G401 (cell line): ENCODE measurements at regions not wholly inside any gene's neighbourhood (a gene's known extent, or its start where the extent isn't known, plus 50 kb on each side); places are given as distances from the start of the nearest gene placed in this dataset.
A peak's percentile ranks its signal among the peaks of the same experiment; 100 is the strongest.
"Not testable (repeated sequence)": the region's sequence is repeated elsewhere in the genome, so short reads cannot be mapped to it uniquely, and the experiment has no call there.

Experiments
- DNase-seq: peaks from one replicate; pipeline ENCODE4 v3.0.0-alpha.2; 2015; ENCODE audit warnings: low spot score
- in situ Hi-C: cut with HindIII; loops from 2 replicates; pipeline ENCODE4 v1.10.0; 2016; ENCODE audit warnings: low sequenced_read_pairs, mixed read lengths

DNA sequence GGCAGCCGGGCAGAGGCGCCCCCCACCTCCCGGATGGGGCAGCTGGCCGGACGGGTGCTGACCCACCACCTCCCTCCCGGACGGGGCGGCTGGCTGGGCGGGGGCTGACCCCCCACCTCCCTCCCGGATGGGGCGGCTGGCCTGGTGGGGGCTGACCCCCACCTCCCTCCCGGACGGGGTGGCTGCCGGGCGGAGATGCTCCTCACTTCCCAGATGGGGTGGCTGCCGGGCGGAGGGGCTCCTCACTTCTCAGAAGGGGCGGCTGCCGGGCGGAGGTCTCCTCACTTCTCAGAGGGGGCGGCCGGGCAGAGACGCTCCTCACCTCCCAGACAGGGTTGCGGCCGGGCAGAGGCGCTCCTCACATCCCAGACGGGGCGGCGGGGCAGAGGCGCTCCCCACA lies 1654.1 kb downstream of the STIM2 start:
- in situ Hi-C loops, DNase-seq: not testable (repeated sequence)

DNA sequence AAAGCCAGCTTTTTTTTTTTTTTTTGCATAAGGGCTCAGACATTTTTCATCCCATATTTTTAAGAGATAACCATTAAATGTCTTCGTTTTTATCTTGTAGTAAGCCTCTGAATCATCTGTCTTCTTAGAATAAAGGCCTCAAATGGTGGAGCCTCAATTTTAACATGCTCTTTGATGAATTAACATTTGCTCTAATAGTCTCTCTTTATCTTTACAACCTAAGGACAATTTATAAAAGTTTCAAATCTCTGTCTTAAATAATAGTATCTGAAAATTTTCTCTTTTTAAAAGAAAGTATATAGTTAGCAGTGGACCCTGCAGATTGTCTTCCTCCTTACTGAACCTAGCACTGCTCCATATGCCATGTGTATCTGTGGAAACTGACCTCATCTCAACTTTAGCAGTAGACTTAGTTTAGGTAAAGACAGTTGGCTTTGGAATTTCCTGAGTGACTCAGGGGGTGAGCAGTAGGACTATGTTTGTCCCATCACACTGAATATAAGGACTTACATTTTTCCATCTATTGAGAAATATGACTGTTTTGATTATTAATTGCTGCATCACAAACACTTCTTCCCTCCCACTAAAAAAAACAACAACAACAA lies 1658.0 kb downstream of the STIM2 start:
- no peak for DNase-seq
- in situ Hi-C loops = no loop called here

DNA sequence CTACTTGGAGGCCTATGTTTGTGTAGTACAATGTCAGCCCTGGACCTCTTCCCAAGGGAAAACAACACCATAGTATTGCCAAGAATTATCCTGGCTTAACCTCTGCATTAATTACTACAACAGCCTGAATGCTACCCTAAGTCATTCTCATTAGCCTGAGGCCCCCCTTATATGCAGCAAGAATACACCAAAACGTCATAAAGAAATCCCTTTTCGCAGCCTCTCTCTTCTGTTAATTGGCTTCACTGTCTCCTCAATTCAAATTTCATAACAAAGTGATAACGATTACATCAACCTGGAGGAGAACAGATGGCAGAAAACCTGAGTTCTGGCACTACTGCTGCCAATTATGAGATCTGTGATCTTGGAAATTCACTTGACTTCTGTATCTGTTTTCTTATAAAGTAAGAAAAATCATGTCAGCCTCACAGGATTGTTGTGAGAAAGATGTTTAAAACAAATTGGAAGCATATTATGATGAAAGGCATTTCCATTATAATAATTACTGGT lies 1663.1 kb downstream of the STIM2 start:
- DNase-seq = peak; percentile 36
- in situ Hi-C loops = no loop called here

DNA sequence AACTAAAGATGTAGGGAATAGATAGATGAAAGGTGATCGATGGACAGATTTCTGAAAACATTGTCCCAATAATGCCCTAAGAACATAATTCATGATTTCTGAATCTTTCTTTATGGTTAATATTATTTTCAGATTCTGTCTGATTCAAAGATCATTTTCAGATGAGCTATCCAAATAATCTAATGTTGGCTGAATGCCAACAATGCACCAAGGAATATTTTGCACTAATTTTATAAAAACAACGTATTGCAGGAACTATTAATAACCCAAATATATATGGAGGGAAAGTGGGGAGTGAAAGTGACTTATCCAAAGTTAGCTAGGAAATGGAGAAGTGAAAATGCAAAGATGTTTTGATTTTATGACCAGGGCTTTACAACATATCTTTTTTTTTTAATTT lies 1675.5 kb downstream of the STIM2 start:
- in situ Hi-C loops = no loop called here

DNA sequence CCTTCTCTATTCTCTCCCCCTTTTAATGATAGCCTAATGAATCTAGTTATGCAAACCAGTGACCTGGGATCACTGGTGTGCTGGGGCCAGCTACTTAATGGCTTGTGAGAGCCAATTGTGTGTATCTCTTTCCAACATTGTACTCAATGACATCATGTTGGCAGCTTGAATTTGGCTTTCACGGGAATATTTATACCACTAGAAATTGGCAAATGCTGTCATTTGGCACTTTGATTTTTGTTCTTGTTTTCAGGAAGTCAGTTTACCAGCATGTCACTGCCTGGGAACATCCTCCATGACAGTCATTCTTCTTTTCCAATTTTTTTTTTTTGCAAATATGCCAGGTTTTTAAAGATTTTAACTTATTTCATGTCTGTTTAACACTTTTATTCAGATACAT lies 1685.3 kb downstream of the STIM2 start:
- in situ Hi-C loops = no loop called here
- no peak for DNase-seq

More for the DNA sequence above, 1675.5 kb downstream of the STIM2 start:
- no peak for DNase-seq

DNA sequence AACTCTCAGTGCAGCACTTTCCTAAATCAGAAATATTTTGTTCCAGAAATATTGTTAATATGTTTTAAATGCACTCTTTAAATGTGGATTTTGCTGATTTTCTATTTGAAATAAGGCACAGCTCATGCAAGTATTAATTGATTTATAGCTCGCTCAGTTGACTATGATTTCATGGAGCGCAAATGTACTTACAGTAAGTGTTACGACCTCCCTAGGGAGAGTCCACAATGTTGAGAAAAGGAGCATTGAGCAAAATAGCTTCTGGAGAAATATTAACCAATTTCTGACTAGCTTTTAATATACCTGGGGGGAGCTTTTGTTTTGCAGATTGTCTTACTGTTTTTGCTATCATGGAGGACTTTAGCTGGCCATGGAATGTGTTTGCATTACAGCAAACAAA lies 1687.5 kb downstream of the STIM2 start:
- in situ Hi-C loops = no loop called here
- no peak for DNase-seq

DNA sequence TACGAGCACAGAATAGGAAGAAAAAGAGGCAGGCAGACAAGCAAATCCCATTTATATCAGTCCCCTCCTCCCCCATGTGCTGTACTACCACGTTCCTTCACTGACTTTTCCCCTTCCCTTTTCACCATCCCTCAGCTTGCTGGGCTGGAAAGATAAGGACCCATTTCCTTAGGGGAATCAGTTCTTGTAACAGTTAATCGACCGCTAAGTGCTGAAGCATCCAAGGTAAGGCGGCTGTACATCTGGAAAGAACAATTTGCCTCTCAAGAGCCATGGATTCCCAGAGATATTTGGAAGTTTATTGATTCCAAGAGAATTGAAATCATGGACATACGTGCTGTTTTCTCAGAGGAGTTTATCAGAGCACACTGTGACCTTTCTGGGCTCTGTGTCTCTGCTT lies 1688.0 kb downstream of the STIM2 start:
- no peak for DNase-seq
- in situ Hi-C loops = no loop called here

DNA sequence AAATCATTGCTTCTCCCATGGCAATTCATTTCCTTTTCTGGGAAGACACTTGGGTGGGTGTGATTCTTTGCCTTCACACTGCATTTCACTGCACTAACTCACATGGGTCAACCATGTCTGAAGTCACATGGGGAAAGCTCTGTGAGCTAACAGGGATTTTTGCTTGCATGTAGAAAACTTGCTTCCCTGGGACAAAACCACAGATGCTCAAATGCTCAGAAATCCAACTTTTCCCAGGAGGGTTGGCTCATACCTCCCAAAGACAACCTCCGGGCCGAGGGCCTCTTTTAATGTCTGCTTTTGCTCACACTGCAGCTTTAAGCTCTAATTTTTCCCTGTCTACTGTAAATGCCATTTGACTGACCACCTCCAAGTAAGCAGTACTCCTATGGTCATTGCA lies 1695.2 kb downstream of the STIM2 start:
- in situ Hi-C loops = no loop called here
- DNase-seq = no peak

DNA sequence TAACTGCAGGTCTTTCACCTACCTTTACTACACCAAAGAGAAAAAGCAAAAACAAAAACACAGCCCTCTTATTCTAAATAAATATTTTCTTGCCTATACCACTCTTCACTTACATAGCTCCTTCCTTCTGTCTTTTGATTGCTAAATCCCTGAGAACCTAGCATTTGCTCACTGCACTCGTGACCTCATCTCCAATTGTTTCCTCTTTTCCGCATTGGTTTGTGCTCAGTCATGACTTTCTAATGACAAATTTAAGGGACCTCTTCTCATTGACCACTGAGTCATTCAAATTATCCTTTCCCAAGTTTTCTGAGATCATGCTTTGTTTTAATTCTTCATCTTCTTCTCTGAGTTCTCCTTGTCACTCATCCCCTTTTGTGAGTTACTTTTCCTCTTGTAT lies 1697.1 kb downstream of the STIM2 start:
- in situ Hi-C loops = no loop called here
- no peak for DNase-seq

DNA sequence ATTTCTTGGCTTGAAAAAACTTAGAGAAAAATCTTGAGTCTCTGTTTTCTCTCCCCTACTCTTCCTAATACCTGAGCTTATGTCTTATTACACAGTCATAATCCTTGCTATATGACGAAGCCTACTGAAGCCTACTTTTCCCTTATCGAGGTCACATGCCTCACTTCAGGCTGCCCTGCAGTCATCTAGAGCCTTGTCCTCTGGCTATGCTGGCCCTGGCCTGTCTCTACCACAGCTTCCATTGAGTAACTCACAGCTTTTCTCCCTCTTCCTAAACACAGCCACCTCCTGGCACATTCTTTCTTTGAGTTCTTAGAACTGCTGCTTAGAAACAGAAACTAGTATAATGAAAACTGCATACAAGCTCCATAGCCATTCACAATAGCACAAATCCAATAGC lies 1698.3 kb downstream of the STIM2 start:
- DNase-seq = no peak
- in situ Hi-C loops = no loop called here

DNA sequence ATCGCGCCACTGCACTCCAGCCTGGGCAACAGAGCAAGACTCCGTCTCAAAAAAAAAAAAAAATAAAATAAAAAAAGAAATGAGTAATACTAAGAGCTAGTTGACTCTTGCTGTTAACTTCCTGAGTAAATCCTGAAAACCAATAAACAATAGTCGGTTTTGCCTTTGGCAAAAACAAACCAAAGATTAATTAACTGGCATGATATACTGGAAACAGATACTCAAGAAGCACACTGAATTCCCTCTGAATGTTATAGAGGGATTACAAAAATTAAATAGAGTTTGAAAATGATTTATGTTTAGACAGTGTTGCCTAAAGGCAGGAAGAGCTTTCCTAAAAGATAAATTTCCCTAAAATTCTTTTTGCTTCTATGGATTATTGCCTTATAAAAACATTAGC lies 1702.3 kb downstream of the STIM2 start:
- no peak for DNase-seq
- in situ Hi-C loops = no loop called here

DNA sequence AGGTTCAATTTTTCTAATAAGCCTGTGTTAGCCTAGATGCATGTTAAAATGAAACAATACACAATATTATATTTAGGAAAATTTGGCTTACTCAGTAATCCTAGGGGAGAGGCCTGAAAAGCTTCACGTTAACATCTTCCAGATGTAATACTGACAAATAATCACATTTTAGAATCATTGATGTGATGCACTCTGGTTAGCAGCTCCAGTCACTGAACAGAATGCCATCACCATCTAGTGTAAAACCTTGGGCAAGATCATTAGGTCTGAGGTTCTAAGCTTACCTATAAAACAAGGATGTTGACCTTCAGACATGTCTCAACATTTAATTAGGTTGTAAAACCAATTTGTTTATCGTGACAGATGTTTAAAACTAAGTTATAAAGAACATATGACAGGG lies 1704.8 kb downstream of the STIM2 start:
- in situ Hi-C loops = no loop called here
- DNase-seq = no peak

DNA sequence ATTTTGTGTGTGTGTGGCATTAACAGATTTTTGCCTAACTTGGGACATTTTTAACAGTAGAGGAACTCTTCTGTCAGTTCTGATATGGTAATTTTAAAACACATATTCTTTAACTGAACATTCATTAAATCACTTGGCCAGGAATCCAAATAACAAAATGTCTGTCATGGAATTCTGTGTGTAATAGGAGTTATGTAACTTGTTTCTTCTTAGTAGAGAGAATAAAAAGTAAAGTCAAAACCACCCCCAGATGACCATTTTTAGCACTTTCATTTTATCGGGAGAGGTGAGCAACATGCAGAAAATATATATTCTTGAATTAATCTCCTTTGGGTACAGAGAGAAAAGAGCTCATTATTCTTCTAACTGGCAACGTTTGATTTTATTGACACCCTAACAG lies 1740.3 kb downstream of the STIM2 start:
- in situ Hi-C loops = no loop called here
- DNase-seq = no peak

DNA sequence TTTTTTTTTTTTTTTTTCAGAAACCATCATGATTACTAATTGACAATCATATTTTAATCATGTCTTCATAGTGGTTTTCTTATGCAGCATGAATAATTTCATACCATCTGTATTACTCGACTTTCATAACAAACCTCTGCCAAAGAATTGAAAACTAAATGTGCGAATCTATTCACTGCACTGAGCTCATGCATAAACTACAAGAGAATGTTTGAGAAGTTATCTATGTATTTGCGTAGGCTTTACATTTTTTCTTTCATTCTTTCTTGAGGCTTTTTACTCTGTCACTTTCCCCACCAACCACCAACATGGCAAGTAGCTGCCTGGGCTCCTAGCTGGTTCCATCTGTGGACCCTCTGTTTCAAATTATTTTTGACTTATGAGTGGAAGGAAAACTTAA lies 1761.0 kb downstream of the STIM2 start:
- in situ Hi-C loops = no loop called here
- no peak for DNase-seq

DNA sequence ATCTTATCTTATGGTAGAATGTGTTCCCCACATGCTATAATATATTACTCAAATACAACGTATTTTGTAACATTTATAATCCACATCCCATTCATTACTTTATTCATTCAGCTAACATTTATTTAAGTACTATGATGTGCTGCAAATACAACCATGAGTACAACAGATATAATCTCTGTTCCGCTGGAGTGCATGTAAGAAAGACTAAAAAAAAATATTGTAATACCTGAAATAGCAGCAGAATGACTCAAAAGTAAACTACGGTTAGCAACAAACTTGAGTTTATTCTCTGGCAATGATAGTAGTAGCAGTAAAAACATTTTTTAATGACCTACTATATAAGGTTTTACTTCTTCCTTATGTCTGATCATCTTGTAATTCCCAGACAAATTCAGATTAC lies 1776.3 kb downstream of the STIM2 start:
- in situ Hi-C loops = no loop called here

DNA sequence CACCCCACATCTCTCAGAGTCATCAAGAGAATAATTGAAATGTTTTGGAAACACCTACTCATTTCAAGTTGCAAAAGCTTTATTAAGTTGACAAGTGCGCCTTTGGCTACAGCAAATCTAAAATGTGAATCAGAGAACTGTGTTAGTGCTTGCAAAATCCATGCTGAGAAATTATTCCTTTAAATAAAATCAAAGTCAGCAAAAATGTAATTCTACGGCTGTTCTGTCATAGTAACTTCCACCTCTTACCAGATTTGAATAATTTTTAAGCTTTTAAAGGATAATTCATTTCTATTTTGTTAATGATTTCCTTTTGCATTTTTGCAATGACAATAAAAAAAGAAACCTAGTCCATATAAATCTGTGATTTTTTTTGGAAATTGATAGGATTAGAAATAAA lies 1779.1 kb downstream of the STIM2 start:
- in situ Hi-C loops = no loop called here
- no peak for DNase-seq

More for the DNA sequence above, 1776.3 kb downstream of the STIM2 start:
- DNase-seq = no peak

DNA sequence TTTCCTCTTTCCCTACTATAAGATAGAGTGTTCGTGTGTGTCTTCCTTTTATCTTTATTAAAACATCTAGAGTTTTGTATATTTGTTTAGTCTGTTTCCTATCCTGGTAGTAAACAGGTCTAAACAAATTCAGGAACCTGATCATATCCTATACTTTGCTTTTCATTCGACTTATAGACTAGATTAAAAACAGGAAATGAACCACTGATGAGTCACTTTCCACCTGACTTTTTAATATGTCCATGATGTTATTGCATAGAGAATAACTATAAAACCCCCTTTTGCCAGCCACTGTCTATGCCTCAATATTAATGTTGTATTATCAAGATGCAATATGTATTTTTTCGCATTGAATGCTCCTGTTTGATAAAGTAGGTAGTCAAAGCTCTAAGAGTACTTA lies 1794.0 kb downstream of the STIM2 start:
- in situ Hi-C loops = no loop called here
- no peak for DNase-seq

DNA sequence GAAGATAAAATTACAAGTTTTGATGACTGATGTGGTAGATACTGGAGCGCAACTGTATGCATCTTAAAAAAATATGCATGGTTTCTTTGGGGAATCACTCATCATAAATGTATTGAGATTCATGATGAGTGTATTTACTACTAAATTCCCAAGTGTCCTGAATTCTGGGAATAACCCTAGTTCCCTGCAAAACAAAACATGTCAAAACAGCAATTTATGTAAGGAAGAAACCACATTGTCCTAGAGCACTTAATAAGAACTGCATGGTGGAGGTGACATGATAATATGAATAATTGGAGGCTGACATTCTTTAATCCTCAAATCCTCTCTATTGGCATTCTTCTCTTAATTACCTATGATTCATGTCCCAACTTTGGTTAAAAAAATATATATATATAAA lies 1804.7 kb downstream of the STIM2 start:
- no peak for DNase-seq
- in situ Hi-C loops = no loop called here

DNA sequence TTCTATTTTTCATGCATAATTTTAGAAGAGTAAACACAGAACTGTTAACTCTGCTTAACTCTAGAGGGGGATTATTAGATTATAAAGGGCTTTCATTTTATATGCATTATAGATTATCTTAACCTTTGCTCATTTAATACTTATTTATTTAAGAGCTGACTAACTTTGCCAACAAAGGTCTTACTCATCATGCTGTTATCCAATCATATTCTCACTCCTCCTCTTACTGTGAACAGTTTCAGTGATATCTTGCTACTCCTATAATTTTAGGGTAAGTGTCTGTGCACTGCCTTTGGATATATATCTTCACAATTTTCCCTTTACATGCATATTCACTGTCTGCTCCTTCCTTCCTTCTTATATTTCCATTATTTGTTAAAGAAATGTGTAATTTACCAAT lies 1814.9 kb downstream of the STIM2 start:
- in situ Hi-C loops = no loop called here
- DNase-seq = no peak

DNA sequence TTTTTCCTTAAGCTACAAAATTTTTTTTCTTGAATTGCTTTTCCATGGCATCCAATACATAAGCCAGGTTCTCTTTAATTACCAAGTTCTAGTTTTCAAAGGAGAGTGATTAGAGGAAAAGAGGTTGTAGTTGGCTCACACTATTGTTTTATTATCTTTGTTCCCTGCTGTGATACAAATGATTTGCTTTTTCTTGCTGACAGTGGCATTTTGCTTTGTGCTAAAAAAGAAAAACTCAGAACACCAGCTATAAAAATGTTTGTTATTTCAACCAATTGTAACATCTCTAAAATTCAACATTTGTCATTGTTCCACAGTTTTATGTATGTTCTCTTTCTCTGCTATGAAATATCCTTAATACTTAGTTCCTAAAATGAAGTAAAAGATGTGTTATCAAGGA lies 1817.2 kb downstream of the STIM2 start:
- in situ Hi-C loops = no loop called here
- DNase-seq = no peak

DNA sequence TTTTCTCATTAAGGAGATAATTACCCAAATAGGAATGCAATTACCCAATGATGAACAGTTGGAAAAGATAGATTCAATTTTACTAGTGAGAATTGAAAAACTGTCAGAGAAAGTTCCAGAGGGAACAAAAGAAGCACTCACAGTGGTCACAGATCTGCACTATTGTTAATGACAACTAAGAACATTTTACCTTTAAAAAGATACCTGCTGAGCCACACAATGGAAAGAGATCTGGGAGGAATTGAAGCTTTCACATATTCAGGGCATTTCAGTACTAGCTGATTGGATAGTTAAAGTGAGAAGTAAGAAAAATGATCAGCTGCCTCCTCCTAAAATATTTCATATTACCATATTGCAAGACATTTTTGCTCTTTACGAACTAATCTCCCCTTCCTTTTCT lies 1822.2 kb downstream of the STIM2 start:
- in situ Hi-C loops = no loop called here
- DNase-seq = no peak

DNA sequence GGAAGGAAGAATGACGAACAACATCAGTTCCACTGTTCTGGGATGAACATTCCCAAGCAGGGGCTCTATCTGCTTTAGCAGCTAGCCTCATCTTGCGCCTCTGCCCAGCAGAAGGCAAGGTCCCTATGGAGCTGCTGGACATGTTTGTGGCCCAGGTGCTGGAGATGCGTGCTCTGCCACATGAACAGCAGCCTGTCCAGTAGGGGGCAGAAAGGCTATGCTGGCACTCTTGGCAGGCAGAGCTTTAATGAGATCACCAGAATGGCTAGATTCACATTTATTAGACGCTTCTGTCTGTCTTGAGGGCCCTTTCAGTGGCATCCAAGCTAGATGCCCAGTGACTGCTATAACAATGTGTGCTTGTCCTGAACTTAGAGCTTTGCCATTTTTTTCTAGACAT lies 1826.0 kb downstream of the STIM2 start:
- in situ Hi-C loops = no loop called here
- peak; percentile 2 for DNase-seq
